HepG2 (cell line): ENCODE measurements at regions not wholly inside any gene's neighbourhood (a gene's known extent, or its start where the extent isn't known, plus 50 kb on each side); places are given as distances from the start of the nearest gene placed in this dataset.

Source experiments
- ATAC-seq: fragments of 200-7000 bp; cut with Tn5 transposase; 3 replicates; pipeline ENCODE4 v1.9.1; 2020; ENCODE audit warnings: mild to moderate bottlenecking, moderate library complexity
- BruUV-seq: library from RNA; stranded (reverse); fragments of 400-500 nt; replicated peaks from 2 replicates; lab custom pipeline; 2021; lab: Mats Ljungman, UMichigan
- CTCF ChIA-PET: fragments of 300-600 bp; formaldehyde crosslinking; extraction: SDS; loops from one replicate; lab custom pipeline; 2021; ENCODE audit warnings: low total read pairs, inconsistent platforms, low intra/inter-chr PET ratio; lab: Yijun Ruan, JAX
- POLR2A ChIA-PET: fragments of 350-600 bp; sonication (Branson Sonifier 250); formaldehyde crosslinking; loops from one replicate; lab custom pipeline; 2020; ENCODE audit warnings: antibody characterized with exemption, inconsistent platforms; lab: Yijun Ruan, JAX
- DNase-seq: peaks from one replicate; pipeline ENCODE4 v3.0.0-alpha.2; 2015; ENCODE audit warnings: low spot score
- FAIRE-seq: peaks from 3 replicates; lab custom pipeline; 2011; peaks lifted over from hg19 to GRCh38; lab: Jason Lieb, UNC
- H2AFZ ChIP-seq: one replicate; pipeline ENCODE4 v1.6.1; 2011; ENCODE audit warnings: low read length, inconsistent platforms
- H3K27ac ChIP-seq: fragments of 300-600 bp; 3 replicates; pipeline ENCODE4 v1.8.0; 2011; ENCODE audit warnings: mixed run types, mild to moderate bottlenecking, mixed read lengths, low read length, inconsistent platforms; ENCODE audit not compliant: insufficient read depth; ENCODE audit errors: extremely low read length
- H3K27me3 ChIP-seq, 2 experiments: fragments of 200-600 bp in 1 of 2; 2 replicates in 1 of 2; 3 replicates in 1 of 2; pipeline versions ENCODE4 v1.6.0 to v1.8.0; 2011; ENCODE audit warnings: low read length in 2 of 2, mild to moderate bottlenecking in 2 of 2, moderate library complexity in 2 of 2, inconsistent platforms in 1 of 2; ENCODE audit not compliant: insufficient read depth in 2 of 2, control insufficient read depth in 1 of 2
- H3K36me3 ChIP-seq, 2 experiments: fragments of 200-600 bp in 1 of 2; replicated peaks in 1 of 2; 2 replicates in 1 of 2; 3 replicates in 1 of 2; pipeline versions ENCODE4 v1.5.1 to v1.8.0; 2011; ENCODE audit warnings: low read length in 2 of 2, inconsistent platforms in 1 of 2; ENCODE audit not compliant: insufficient read depth in 2 of 2, control insufficient read depth in 1 of 2
- H3K4me1 ChIP-seq: 2 replicates; pipeline ENCODE4 v1.5.1; 2012; ENCODE audit warnings: low read length, inconsistent platforms; ENCODE audit not compliant: insufficient read depth
- H3K4me2 ChIP-seq: 2 replicates; pipeline ENCODE4 v1.6.0; 2011; ENCODE audit warnings: low read depth, low read length, inconsistent platforms
- H3K4me3 ChIP-seq, 3 experiments: fragments of 200-600 bp in 1 of 3; sonication (generic), shearing (Covaris generic) in 1 of 3; replicated peaks in 1 of 3; 2 replicates each; pipeline ENCODE4 v1.5.1; 2011 to 2016; ENCODE audit warnings: low read length in 3 of 3, inconsistent platforms in 2 of 3, low read depth in 2 of 3, mild to moderate bottlenecking in 2 of 3, control low read depth in 1 of 3, mixed read lengths in 1 of 3; ENCODE audit not compliant: insufficient read depth in 1 of 3
- H3K79me2 ChIP-seq: one replicate; pipeline ENCODE4 v1.6.1; 2011; ENCODE audit warnings: low read length, inconsistent platforms; ENCODE audit not compliant: insufficient read depth
- H3K9ac ChIP-seq: 2 replicates; pipeline ENCODE4 v1.6.0; 2011; ENCODE audit warnings: mild to moderate bottlenecking, low read depth, low read length, inconsistent platforms; ENCODE audit not compliant: insufficient read depth
- H3K9me3 ChIP-seq: 2 replicates; pipeline ENCODE4 v1.5.1; 2012; ENCODE audit warnings: mild to moderate bottlenecking, low read length
- H4K20me1 ChIP-seq: 2 replicates; pipeline ENCODE4 v1.6.0; 2011; ENCODE audit warnings: inconsistent platforms, mild to moderate bottlenecking, low read length, moderate library complexity; ENCODE audit not compliant: insufficient read depth
- FOSL1 ChIP-seq: sonication (generic); formaldehyde crosslinking; IDR thresholded peaks from 2 replicates; pipeline ENCODE4 v1.9.0; 2021; ENCODE audit warnings: missing genetic modification reagents, borderline replicate concordance
- MAFF ChIP-seq: IDR thresholded peaks from 2 replicates; pipeline ENCODE4 v1.6.1; 2011; ENCODE audit warnings: low read depth, low read length, improper control_type of control experiment
- MAFK ChIP-seq, 2 experiments: IDR thresholded peaks in 1 of 2; conservative IDR thresholded peaks in 1 of 2; 2 replicates each; pipeline ENCODE4 v1.6.1; 2011; ENCODE audit warnings: improper control_type of control experiment in 2 of 2, low read length in 2 of 2
- PHF20 ChIP-seq: sonication (generic); formaldehyde crosslinking; IDR thresholded peaks from 2 replicates; pipeline ENCODE4 v1.5.0; 2020; ENCODE audit warnings: mild to moderate bottlenecking, missing genetic modification reagents
- PRMT3 ChIP-seq: sonication (generic); formaldehyde crosslinking; IDR thresholded peaks from 2 replicates; pipeline ENCODE4 v1.8.1; 2022; ENCODE audit warnings: low read depth, mild to moderate bottlenecking, moderate library complexity, missing genetic modification reagents, borderline replicate concordance
- SIX1 ChIP-seq: sonication (generic); formaldehyde crosslinking; IDR thresholded peaks from 2 replicates; pipeline ENCODE4 v1.4.0; 2020; ENCODE audit warnings: missing genetic modification reagents, borderline replicate concordance
- SP140L ChIP-seq: sonication (generic); formaldehyde crosslinking; IDR thresholded peaks from 2 replicates; pipeline ENCODE4 v1.4.0; 2020; ENCODE audit warnings: missing genetic modification reagents, borderline replicate concordance
- ZNF629 ChIP-seq: sonication (generic); formaldehyde crosslinking; conservative IDR thresholded peaks from 2 replicates; pipeline ENCODE4 v1.5.0; 2020; ENCODE audit warnings: missing genetic modification reagents
- ZNF775 ChIP-seq: sonication (generic); formaldehyde crosslinking; IDR thresholded peaks from 2 replicates; pipeline ENCODE4 v1.4.0; 2020; ENCODE audit warnings: missing genetic modification reagents, mild to moderate bottlenecking, moderate library complexity, borderline replicate concordance
- WGBS: methylation state at CpG from one replicate; pipeline ENCODE4 v1.1.6; 2017; ENCODE audit warnings: low lambda C conversion rate; 5-methylcytosine and 5-hydroxymethylcytosine counted together
- in situ Hi-C: cut with HindIII; loops from 2 replicates; pipeline ENCODE4 v1.10.0; 2017; ENCODE audit warnings: low pct_unique_long_range_greater_than_20kb; ENCODE audit not compliant: extremely low pct_ligation_motif_present
- intact Hi-C: fragments of 100-400 bp; cut with micrococcal nuclease; formaldehyde crosslinking; loops from one replicate; pipeline ENCODE4 v1.10.0; 2022; ENCODE audit not compliant: unreplicated experiment
- TF ChIP-seq, protein P1 (sequence below), 2 experiments: sonication (generic) in 1 of 2; formaldehyde crosslinking in 1 of 2; IDR thresholded peaks; 2 replicates each; pipeline versions ENCODE4 v1.4.0 to v1.6.1; 2018 to 2020; ENCODE audit warnings: missing genetic modification reagents in 2 of 2, borderline replicate concordance in 1 of 2, low read depth in 1 of 2, mild to moderate bottlenecking in 1 of 2, missing biosample characterization in 1 of 2

DNA sequence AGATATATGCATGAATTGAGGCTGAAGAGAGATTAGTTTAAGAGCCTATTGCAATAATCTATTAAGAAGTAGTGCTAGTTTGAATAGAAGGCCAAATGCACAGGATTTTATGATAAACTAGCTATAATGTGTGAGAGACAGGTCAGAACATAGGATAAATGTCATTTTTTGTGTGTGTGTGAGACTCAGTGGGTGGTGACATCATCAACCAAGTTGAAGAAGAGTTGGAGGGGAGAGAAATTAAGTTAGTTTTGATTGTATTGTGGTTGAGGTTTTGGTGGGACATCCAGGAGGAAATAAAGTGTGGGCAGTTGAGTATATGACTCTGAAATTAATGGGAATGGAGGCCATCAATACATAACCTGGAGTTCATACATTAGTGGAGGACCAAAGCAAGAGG is 320.1 kb upstream of the CWC22 start (continued):
- no peak for TF ChIP-seq PRMT3 (CRISPR knock-in tag)
- TF ChIP-seq SP140L (CRISPR knock-in tag): no peak
- no peak for TF ChIP-seq SIX1 (CRISPR knock-in tag)
- TF ChIP-seq ZNF629 (CRISPR knock-in tag): no peak
- no peak for TF ChIP-seq PHF20 (CRISPR knock-in tag)

DNA sequence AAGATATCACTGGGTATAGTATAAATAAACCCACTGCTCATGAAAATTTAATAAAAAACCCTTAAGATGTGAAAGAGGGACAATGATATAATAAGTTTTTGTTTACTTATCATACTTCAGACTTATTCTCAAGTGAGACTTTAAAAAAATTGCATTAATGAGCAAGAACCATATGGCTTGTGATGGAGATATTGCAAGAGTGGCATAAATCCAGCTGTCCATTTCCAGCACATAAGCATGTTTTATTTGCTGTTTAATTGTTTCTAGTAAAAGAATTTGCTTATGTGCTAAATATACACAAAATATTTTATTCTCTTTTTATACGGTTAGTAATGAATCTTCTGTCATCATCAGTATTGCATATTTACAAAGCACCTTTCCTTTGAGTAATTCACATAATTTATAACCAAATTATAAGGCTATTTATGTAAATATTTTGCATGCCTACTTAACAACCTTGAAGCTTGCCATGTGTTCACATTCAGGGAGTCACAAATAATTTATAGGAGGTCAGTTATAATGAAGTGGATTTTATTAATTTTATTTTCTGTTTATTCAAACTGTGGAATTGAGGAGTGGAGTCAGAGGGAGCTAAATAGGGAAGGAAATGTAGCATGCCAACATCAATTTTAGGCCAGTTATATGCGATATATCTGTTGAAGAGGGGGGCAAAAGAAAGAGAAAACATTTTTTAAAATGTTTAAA is 318.5 kb upstream of the CWC22 start:
- Histone ChIP-seq H3K4me2 (no peak overlapping the region), H4K20me1 (no peaks in the 10 kb centered on the region), H3K4me1 (no peaks in the 10 kb centered on the region), H3K27me3 (no peaks in the 10 kb centered on the region), H3K79me2 (no peaks in the 10 kb centered on the region), H3K36me3 (no peaks in the 10 kb centered on the region), H3K9ac (no peak overlapping the region), H3K9me3 (peaks cover 73% of the 10 kb centered on the region), H3K27ac (no peak overlapping the region), H2AFZ (no peak overlapping the region), H3K4me3 (no peak overlapping the region)
- POLR2A ChIA-PET: no interaction called here
- in situ Hi-C loops (no loop called here), intact Hi-C loops (no loop called here)
- TF ChIP-seq MAFF (peak; percentile 33; the same call in 1 of the 2 replicates), FOSL1 (CRISPR knock-in tag) (no peak), MAFK (conservative IDR thresholded peaks at IDR 0.05 in 1 of 2, IDR thresholded peaks at IDR 0.05 in 1 of 2; ENCODE audit: low read length in 2 of 2) (peak; percentile 35 to 36; a peak in 1 of 4 replicates), ZNF775 (CRISPR knock-in tag) (no peak)
- TF ChIP-seq, protein P1, sequence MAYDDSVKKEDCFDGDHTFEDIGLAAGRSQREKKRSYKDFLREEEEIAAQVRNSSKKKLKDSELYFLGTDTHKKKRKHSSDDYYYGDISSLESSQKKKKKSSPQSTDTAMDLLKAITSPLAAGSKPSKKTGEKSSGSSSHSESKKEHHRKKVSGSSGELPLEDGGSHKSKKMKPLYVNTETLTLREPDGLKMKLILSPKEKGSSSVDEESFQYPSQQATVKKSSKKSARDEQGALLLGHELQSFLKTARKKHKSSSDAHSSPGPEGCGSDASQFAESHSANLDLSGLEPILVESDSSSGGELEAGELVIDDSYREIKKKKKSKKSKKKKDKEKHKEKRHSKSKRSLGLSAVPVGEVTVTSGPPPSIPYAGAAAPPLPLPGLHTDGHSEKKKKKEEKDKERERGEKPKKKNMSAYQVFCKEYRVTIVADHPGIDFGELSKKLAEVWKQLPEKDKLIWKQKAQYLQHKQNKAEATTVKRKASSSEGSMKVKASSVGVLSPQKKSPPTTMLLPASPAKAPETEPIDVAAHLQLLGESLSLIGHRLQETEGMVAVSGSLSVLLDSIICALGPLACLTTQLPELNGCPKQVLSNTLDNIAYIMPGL (CRISPR knock-in tag; IDR thresholded peaks at IDR 0.05; ENCODE audit: borderline replicate concordance in 1 of 2, low read depth in 1 of 2): no peak
- ATAC-seq: no peak
- CTCF ChIA-PET: no interaction called here
- BruUV-seq: no TSS peak
- WGBS: 1% methylated on average over 2 of the region's 2 CpGs
- no peak for FAIRE-seq
- DNase-seq: no peak
